ENCODE measurements at regions not wholly inside any gene's neighbourhood (a gene's known extent, or its start where the extent isn't known, plus 50 kb on each side); places are given as distances from the start of the nearest gene placed in this dataset.

- no peak for TF ChIP-seq CTCF (conservative IDR thresholded peaks at IDR 0.05 in 1 of 2, IDR thresholded peaks at IDR 0.05 in 1 of 2; ENCODE audit: extremely low read depth in 1 of 2, insufficient read depth in 1 of 2, low read depth in 1 of 2, low read length in 2 of 2)
- TF ChIP-seq EZH2 (IDR thresholded peaks at IDR 0.05; ENCODE audit: borderline replicate concordance, low read length), result no peak
Measured at GRCh38 chr3:70564552-70564951, 252.1 kb upstream of the MDFIC2 start.

Measured in mammary epithelial cell (primary cell).